ENCODE measurements at regions not wholly inside any gene's neighbourhood (a gene's known extent, or its start where the extent isn't known, plus 50 kb on each side); places are given as distances from the start of the nearest gene placed in this dataset.

DNA sequence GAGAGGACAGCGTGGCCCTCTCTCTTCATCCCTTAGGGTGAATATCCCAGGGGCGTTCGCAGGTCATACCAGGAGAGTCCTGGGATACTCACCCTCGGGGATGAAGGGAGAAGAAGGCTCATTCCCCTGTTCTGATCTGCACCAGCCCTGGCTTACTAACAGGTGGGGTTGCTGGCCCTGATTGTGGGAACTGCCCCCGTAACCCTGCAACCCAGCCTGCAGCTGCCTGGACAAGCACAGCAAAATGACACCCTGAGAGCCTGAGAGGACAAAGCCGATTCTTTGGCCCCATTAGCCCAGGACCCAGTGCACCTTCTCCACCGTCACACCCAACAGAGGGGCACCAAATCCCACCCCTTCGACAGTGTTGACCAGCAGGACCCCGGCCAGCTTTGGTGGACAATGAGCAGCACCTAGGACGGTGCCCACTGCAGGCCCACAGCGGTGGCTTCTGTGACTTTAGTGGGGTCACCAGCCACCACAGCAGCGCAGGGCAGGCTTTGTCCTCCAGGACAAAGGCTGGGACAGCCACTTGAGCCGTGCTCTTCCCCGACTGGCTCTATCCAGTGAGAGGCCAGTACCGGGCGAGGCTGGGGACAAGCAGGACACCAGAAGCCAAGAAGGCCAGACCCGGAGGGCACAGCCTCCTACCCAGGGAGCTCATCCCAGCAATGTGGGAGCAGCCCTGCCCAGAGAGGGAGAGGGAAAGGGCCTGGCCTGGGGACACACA is 98.5 kb upstream of the RTL6 start:
- intact Hi-C loops (cut with DNase I), result no loop called here
- peak in 1 of 10 donors; percentile 80 for DNase-seq

DNA sequence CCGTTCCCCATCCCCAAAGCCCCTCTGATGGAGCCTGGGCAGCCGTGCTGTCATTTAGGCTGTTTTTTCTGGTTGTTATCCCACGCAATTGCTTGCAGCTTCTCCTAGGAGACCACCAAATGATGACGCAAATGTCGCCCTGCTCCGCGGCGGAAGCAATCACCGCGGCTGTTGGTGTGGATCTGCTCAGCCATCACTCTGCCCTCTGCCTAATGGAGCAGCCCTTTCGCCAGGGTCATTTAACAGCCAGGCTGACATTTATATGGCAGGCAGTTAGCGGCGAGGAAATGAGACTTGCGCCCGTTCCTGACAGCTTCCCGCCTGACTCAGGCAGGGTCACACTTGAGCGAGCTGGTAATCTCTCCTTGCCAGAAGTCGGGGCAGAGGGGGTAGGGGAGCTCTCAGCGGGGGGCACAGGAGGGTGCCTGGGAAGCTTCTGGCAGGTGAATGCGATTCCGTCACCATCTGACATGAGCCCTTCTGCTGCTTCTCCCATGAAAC is 97.9 kb upstream of the RTL6 start:
- DNase-seq, result peak in 2 of 10 donors; percentile 17 to 70
- intact Hi-C loops (cut with DNase I), result no loop called here

DNA sequence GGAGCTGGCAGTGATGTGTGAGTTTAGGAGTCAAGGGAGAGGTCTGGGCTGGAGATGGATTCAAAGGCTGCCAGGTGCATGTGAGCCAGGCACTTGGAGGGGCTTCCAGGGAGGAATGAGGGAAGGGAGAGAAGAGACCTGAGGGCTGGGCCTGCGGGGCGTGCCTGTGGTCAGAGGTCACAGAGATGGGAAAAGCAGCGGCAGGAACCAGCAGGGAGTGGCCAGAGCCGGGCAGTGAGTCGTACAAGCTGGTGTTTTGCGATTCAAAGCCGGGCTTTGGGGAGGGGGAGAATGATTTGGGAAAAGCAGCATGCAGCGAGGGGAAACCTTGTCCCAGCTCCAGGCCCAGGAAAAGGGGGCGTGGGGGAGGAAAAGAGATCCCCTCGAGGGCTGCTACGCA is 96.9 kb upstream of the RTL6 start:
- intact Hi-C loops (cut with DNase I), result no loop called here
- DNase-seq, result peak in 1 of 10 donors; percentile 57

DNA sequence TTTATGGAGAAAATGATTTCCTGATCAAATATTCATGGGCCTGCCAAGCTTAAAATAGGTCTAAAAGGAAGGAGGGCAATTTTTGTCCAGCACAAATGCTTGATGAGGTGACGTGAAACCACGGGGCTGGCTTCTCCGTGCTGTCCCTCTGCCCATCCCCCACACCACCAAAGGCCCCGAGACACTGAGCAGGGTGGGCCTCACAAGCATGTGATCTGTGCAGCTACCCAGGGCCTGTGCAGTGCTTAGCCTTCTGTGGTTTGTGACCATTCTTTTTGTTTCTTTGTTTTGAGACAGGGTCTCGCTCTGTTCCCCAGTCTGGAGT is 94.8 kb upstream of the RTL6 start:
- intact Hi-C loops (cut with DNase I), result no loop called here
- DNase-seq, result peak in 2 of 10 donors; percentile 17 to 31

GRCh38 chr22:44592126-44592823 is 94.2 kb upstream of the RTL6 start:
- intact Hi-C loops (cut with DNase I), result no loop called here

GRCh38 chr22:44591146-44591790 is 93.2 kb upstream of the RTL6 start:
- DNase-seq, result peak in 2 of 10 donors; percentile 35 to 78
- intact Hi-C loops (cut with DNase I), result no loop called here

More at GRCh38 chr22:44592126-44592823, 94.2 kb upstream of the RTL6 start:
- DNase-seq, result peak in 1 of 10 donors; percentile 63

DNA sequence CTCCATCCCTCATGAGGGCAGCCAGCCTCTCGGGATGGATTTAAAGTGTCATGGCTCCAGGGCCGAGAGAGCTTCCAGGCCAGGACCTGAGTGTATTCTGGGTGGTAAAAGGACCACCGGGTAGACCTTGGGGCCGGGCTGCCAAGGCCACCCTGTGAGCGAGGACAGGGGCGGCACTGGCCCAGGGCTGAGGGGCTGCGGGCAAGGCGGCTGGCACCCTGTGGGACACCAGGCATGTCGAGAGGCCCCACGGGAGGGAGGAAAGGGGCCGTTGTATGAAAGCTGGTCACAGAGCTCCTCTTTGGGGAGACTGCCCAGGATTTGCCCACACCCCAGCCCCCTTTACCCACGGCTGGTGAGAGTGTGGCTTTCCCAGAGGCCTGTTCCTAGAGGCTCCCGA is 92.3 kb upstream of the RTL6 start:
- DNase-seq, result peak in 3 of 10 donors; percentile 53 to 84 (median 69)
- intact Hi-C loops (cut with DNase I), result no loop called here

DNA sequence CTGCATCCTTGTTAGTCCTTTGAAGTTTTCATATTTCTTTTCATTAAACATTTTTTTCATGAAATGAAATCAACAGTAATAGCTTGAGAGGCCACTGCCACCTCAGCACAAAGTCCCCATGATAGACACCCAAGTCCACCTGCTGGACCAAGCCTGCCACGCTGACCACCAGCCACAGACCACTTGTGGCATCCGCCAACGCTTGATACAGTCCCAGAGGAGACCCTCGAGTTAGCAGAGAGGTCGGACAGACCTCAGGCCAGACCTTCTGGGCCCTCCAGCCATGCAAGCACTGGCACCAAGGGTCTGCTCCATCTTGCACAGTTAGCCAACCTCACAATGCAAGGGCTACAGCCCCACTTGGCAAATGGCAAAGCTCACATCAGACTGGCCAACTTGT is 91.8 kb upstream of the RTL6 start:
- peak in 3 of 10 donors; percentile 40 to 60 (median 59) for DNase-seq
- intact Hi-C loops (cut with DNase I), result no loop called here

DNA sequence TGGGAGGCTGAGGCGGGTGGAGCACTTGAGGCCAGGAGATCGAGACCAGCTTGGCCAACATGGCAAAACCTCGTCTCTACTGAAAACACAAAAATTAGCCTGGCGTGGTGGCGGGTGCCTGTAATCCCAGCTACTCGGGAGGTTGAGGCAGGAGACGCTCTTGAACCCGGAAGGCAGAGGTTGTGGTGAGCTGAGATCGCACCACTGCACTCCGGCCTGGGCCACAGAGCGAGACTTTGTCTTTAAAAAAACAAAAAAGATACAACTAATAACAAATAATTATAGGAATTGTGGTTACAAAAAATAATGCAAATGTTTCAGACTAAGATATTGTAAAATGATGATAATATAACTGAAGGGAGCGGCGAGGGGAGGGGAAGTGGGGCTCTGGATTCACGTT is 90.3 kb upstream of the RTL6 start:
- intact Hi-C loops (cut with DNase I), result no loop called here
- DNase-seq, result peak in 3 of 10 donors; percentile 42 to 52 (median 49)

- intact Hi-C loops (cut with DNase I), result no loop called here
- DNase-seq, result no peak
Measured at GRCh38 chr22:44587737-44588310, 89.8 kb upstream of the RTL6 start.

DNA sequence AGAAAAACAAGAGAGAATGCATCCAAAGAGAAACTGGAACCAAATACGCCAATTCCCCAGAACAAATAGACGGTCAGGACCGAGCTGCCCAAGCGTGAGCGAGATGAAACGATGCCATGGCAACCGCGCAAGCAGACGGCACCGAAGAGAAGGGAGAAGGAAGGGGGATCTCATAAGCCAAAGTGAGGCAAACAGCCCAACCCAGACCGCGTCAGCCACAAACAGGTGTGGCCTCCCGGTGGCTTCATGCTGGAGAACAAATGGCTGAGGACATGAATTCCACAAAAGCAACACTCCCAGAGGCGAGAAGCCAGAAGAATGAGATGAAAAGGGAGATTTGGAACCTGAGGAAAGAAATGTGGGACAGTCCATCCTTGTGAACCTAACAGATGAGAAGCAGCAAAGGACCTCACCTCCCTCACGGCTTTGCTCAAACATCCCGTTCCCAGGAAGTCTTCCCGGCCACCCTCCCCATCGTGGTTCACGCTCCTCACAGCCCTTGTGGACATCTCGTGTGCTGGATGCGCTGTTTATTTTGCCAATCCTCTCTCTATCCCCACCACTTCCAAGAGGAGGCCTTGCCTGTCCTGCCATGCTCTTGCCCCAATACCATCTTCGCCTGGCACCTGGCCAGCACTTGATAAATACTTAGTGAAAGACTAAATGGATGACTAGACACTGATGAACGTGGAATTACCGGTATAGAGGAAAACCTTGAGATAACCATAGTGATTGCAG is 89.1 kb upstream of the RTL6 start:
- DNase-seq, result peak in 5 of 10 donors; percentile 26 to 87 (median 77)
- intact Hi-C loops (cut with DNase I), result no loop called here

- intact Hi-C loops (cut with DNase I), result no loop called here
- peak in 4 of 10 donors; percentile 3 to 65 (median 46) for DNase-seq
Measured at GRCh38 chr22:44586351-44586990, 88.4 kb upstream of the RTL6 start.

DNA sequence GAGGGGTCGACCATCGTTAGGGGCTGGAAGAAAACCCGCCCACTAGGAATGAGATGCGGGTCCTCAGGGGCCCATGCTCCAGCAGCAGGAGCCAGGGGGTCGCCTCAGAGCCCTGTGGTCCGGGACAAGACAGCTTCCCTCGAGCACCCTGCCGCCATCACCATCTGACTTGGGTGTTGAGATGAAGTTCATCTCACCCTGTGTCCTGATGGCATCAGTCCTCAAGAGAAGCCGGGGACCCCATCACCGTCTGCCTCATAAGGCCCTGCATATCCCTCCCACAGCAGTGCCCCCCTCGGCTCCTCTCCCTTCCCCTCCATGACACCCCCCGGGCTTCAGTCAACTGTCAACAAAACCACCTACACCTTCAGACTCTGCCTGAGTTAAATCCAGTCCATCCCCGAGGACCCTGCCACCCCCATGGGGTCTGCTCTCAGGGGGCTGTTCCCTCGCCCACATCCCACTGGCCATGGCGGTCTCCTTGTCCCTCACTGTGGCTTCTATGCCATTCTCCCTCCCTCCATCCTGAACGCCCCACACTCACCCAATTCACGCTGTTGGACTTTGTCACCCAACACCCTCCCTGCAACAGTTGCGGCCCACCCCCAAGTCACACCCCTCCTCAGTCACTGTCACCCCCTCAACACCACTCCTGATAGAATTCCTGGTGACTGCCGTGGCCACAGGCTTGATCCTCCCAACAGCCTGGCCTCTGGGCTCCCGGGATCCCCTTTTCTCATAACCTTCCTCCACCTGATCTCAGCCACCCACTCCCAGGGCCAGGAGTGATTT is 87.7 kb upstream of the RTL6 start:
- intact Hi-C loops (cut with DNase I), result no loop called here
- peak in 4 of 10 donors; percentile 2 to 72 (median 58) for DNase-seq

- DNase-seq, result peak in 4 of 10 donors; percentile 1 to 44 (median 14)
- intact Hi-C loops (cut with DNase I), result no loop called here
Measured at GRCh38 chr22:44584256-44584902, 86.3 kb upstream of the RTL6 start.

DNA sequence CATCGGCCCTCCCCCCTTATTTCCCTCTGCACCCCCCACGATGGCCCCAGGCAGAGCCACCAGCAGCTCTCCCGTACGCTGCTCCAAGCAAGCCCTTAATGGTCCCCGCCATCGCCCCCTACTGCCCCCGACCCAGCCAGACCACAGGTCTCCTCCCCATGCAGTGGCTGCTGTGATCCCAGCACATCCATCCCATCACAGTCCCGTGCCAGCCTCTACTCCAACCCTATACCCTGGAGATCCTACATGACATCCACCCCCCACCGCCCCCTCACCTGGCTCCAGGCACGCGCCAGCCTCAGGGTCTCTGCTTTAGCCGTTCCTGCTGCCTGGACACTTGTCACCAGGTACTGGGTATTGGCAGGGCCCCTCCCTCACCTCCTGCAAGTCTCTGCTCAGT is 85.8 kb upstream of the RTL6 start:
- DNase-seq, result peak in 5 of 10 donors; percentile 1 to 65 (median 3)
- intact Hi-C loops (cut with DNase I), result no loop called here

GRCh38 chr22:44583061-44583760 is 85.2 kb upstream of the RTL6 start:
- peak in 4 of 10 donors; percentile 4 to 71 (median 62) for DNase-seq
- intact Hi-C loops (cut with DNase I), result no loop called here

- intact Hi-C loops (cut with DNase I), result no loop called here
- DNase-seq, result peak in 4 of 10 donors; percentile 4 to 74 (median 60)
Measured at GRCh38 chr22:44582016-44582415, 84.0 kb upstream of the RTL6 start.

DNA sequence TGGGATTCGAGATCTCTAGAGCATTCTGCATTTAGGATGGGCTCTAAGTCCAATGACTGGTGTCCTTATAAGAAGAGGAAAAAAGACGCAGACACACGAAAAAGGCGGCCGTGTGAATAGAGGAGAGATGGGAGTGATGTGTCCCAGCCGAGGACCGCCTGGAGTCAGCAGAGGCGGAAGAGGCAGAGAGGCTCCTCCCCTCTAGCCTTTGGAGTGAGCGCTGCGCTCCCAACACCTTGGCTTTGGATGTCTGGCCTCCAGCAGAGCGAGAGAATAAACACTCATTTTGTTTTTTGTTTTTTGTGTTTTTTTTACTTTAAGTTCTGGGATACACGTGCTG is 83.0 kb upstream of the RTL6 start:
- intact Hi-C loops (cut with DNase I), result no loop called here
- peak in 5 of 10 donors; percentile 1 to 27 (median 4) for DNase-seq

All from posterior cingulate gyrus (tissue), 11 donors.